RWPE2 (cell line): ENCODE measurements at regions not wholly inside any gene's neighbourhood (a gene's known extent, or its start where the extent isn't known, plus 50 kb on each side); places are given as distances from the start of the nearest gene placed in this dataset.

Experiments
- ATAC-seq: fragments of 200-7000 bp; cut with Tn5 transposase; 3 replicates; pipeline ENCODE4 v1.9.1; 2021; ENCODE audit warnings: low read depth
- DNase-seq: peaks from one replicate; pipeline ENCODE4 v3.0.0-alpha.2; 2020; ENCODE audit warnings: low spot score
- H3K27ac ChIP-seq: fragments of 450-650 bp; 2 replicates; pipeline ENCODE4 v1.5.1; 2017; ENCODE audit warnings: mild to moderate bottlenecking; ENCODE audit not compliant: poor library complexity, severe bottlenecking
- H3K27me3 ChIP-seq: fragments of 250-450 bp; sonication (Bioruptor Pico); 2 replicates; pipeline ENCODE4 v1.5.1; 2021; ENCODE audit warnings: mild to moderate bottlenecking, moderate library complexity; ENCODE audit not compliant: insufficient read depth, poor library complexity, severe bottlenecking
- H3K36me3 ChIP-seq: fragments of 250-450 bp; sonication (Bioruptor Pico); 2 replicates; pipeline ENCODE4 v1.5.1; 2020; ENCODE audit warnings: low read depth, mild to moderate bottlenecking, moderate library complexity
- H3K4me1 ChIP-seq: fragments of 250-450 bp; sonication (Bioruptor Pico); 2 replicates; pipeline ENCODE4 v1.5.1; 2021; ENCODE audit warnings: mild to moderate bottlenecking, moderate library complexity; ENCODE audit not compliant: insufficient read depth, poor library complexity, severe bottlenecking
- H3K4me3 ChIP-seq: fragments of 250-450 bp; sonication (Bioruptor Pico); 2 replicates; pipeline ENCODE4 v1.5.1; 2021; ENCODE audit warnings: mild to moderate bottlenecking, moderate library complexity; ENCODE audit not compliant: severe bottlenecking
- H3K9me3 ChIP-seq: fragments of 250-450 bp; sonication (Bioruptor Pico); 2 replicates; pipeline ENCODE4 v1.5.1; 2021; ENCODE audit warnings: mild to moderate bottlenecking, moderate library complexity; ENCODE audit not compliant: severe bottlenecking
- CTCF ChIP-seq: fragments of 450-650 bp; IDR thresholded peaks from one replicate; pipeline ENCODE4 v1.5.1; 2017; ENCODE audit warnings: mild to moderate bottlenecking, moderate library complexity; ENCODE audit not compliant: poor library complexity, severe bottlenecking

- no peak overlapping the region for H3K4me3 ChIP-seq
- no peak overlapping the region for H3K27ac ChIP-seq
- no peaks in the 10 kb centered on the region for H3K4me1 ChIP-seq
- H3K36me3 ChIP-seq: peaks cover 2% of the 10 kb centered on the region; the same call in 1 of the 2 replicates
- DNase-seq (no peak), ATAC-seq (no peak)
- no peak for TF ChIP-seq CTCF
- H3K9me3 ChIP-seq: no peaks in the 10 kb centered on the region
- H3K27me3 ChIP-seq: no peaks in the 10 kb centered on the region
Observed at GRCh38 chr5:61245486-61245885, 83.2 kb upstream of the SMIM15 start.

DNA sequence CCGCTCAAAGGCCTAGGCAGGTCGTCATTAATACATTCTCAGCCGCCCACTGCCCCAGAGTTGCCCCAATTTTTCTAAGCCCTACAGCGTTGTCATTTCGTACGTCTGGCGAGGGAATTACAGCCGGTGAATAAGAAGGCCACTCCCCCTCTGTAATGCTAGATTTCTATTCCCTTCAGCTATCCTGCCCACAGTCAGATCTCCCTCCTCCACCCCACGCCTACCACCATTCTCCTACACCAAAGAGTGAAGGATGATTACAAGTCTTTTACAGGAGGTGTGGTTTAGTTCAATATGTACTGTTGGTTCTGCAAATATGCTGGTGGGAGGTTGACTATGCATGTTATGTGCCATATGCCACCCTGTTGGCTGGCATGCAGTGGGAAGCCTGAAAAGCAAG, 83.7 kb upstream of the SMIM15 start:
- ATAC-seq (no peak), DNase-seq (no peak)
- TF ChIP-seq CTCF: no peak
- H3K4me3 ChIP-seq: no peak overlapping the region
- H3K27ac ChIP-seq: no peak overlapping the region
- no peaks in the 10 kb centered on the region for H3K27me3 ChIP-seq
- no peaks in the 10 kb centered on the region for H3K9me3 ChIP-seq
- peaks cover 5% of the 10 kb centered on the region; the same call in 1 of the 2 replicates for H3K36me3 ChIP-seq
- H3K4me1 ChIP-seq: no peaks in the 10 kb centered on the region

GRCh38 chr5:61246768-61247307, 84.6 kb upstream of the SMIM15 start:
- Histone ChIP-seq H3K36me3 (peaks cover 5% of the 10 kb centered on the region; the same call in 1 of the 2 replicates), H3K4me3 (no peak overlapping the region), H3K9me3 (no peaks in the 10 kb centered on the region), H3K4me1 (no peaks in the 10 kb centered on the region), H3K27ac (no peak overlapping the region), H3K27me3 (no peaks in the 10 kb centered on the region)
- TF ChIP-seq CTCF: no peak
- DNase-seq (no peak), ATAC-seq (no peak)

- H3K4me1 ChIP-seq: peaks cover 5% of the 10 kb centered on the region
- no peaks in the 10 kb centered on the region for H3K27me3 ChIP-seq
- H3K27ac ChIP-seq: no peak overlapping the region
- TF ChIP-seq CTCF: no peak
- peaks cover 5% of the 10 kb centered on the region; the same call in 1 of the 2 replicates for H3K36me3 ChIP-seq
- no peaks in the 10 kb centered on the region for H3K9me3 ChIP-seq
- DNase-seq: no peak
- no peak overlapping the region for H3K4me3 ChIP-seq
- no peak for ATAC-seq
Observed at GRCh38 chr5:61251874-61252642, 80.0 kb upstream of the ZSWIM6 start.

DNA sequence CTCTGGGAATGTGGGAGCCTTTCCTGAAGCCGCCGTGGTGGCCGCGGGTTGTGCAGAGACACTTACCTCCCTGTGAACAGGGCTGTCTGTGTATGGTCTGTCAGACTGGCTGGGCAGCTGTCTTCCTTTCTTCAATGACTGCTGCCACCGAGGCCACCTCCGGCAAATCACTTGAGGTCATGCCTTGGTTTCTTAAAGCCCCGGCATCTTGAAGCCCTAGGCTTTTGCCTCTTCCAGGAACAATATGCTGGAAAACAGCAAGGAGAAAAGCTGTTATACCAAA, 79.5 kb upstream of the ZSWIM6 start:
- Histone ChIP-seq H3K4me3 (no peak overlapping the region), H3K27ac (no peak overlapping the region), H3K4me1 (peaks cover 5% of the 10 kb centered on the region), H3K9me3 (no peaks in the 10 kb centered on the region), H3K27me3 (no peaks in the 10 kb centered on the region), H3K36me3 (peaks cover 5% of the 10 kb centered on the region; the same call in 1 of the 2 replicates)
- DNase-seq (no peak), ATAC-seq (no peak)
- no peak for TF ChIP-seq CTCF
